GM23338 (cell line): ENCODE measurements at regions not wholly inside any gene's neighbourhood (a gene's known extent, or its start where the extent isn't known, plus 50 kb on each side); places are given as distances from the start of the nearest gene placed in this dataset.

Experiments used
- ATAC-seq: fragments of 200-7000 bp; cut with Tn5 transposase; 3 replicates; pipeline ENCODE4 v1.9.1; 2020
- DNase-seq: peaks from one replicate; pipeline ENCODE4 v3.0.0-alpha.2; 2015; ENCODE audit warnings: low spot score
- H2AFZ ChIP-seq: fragments of 200-600 bp; sonication (generic); 2 replicates; pipeline ENCODE4 v1.8.0; 2016; ENCODE audit warnings: antibody characterized with exemption, mild to moderate bottlenecking, moderate library complexity
- H3F3A ChIP-seq: fragments of 200-600 bp; sonication (generic); replicated peaks from 2 replicates; pipeline ENCODE4 v1.8.0; 2017; ENCODE audit warnings: antibody characterized with exemption, mixed run types, low read depth
- H3K27ac ChIP-seq: fragments of 200-600 bp; sonication (generic); 2 replicates; pipeline ENCODE4 v1.6.1; 2016; ENCODE audit warnings: low read depth
- H3K27me3 ChIP-seq: fragments of 200-600 bp; sonication (generic); 2 replicates; pipeline ENCODE4 v1.8.0; 2016; ENCODE audit warnings: mild to moderate bottlenecking, mixed run types, moderate library complexity; ENCODE audit not compliant: insufficient read depth
- H3K36me3 ChIP-seq: fragments of 200-600 bp; sonication (generic); 2 replicates; pipeline ENCODE4 v1.8.0; 2016; ENCODE audit warnings: mild to moderate bottlenecking; ENCODE audit not compliant: insufficient read depth
- H3K4me1 ChIP-seq: fragments of 200-600 bp; sonication (generic); 2 replicates; pipeline ENCODE4 v1.8.0; 2016; ENCODE audit warnings: mild to moderate bottlenecking, moderate library complexity; ENCODE audit not compliant: insufficient read depth
- H3K4me2 ChIP-seq: fragments of 200-600 bp; sonication (generic); 2 replicates; pipeline ENCODE4 v1.7.1; 2017; ENCODE audit warnings: mixed run types
- H3K4me3 ChIP-seq: fragments of 200-600 bp; sonication (generic); 2 replicates; pipeline ENCODE4 v1.6.1; 2016; ENCODE audit warnings: mixed run types
- H3K79me2 ChIP-seq: fragments of 200-600 bp; sonication (generic); replicated peaks from 2 replicates; pipeline ENCODE4 v1.8.0; 2017; ENCODE audit warnings: mild to moderate bottlenecking; ENCODE audit not compliant: insufficient read depth
- H3K9me2 ChIP-seq: fragments of 200-600 bp; sonication (generic); 2 replicates; pipeline ENCODE4 v1.8.0; 2017; ENCODE audit not compliant: insufficient read depth
- H4K20me1 ChIP-seq: fragments of 200-600 bp; sonication (generic); replicated peaks from 2 replicates; pipeline ENCODE4 v1.8.0; 2017; ENCODE audit warnings: mild to moderate bottlenecking; ENCODE audit not compliant: insufficient read depth
- H3K27ac Mint-ChIP-seq: 2 replicates; pipeline ENCODE4 v1.8.0; 2020; ENCODE audit warnings: inconsistent platforms, mild to moderate bottlenecking, moderate library complexity, mixed read lengths
- H3K27me3 Mint-ChIP-seq: 3 replicates; pipeline ENCODE4 v1.8.0; 2022; ENCODE audit warnings: low read depth, mild to moderate bottlenecking, moderate library complexity, mixed read lengths, inconsistent platforms; ENCODE audit not compliant: insufficient read depth, poor library complexity
- H3K36me3 Mint-ChIP-seq: 3 replicates; pipeline ENCODE4 v1.8.0; 2021; ENCODE audit warnings: low read depth, mild to moderate bottlenecking, inconsistent platforms, moderate library complexity, mixed read lengths
- H3K4me1 Mint-ChIP-seq: 3 replicates; pipeline ENCODE4 v1.8.0; 2020; ENCODE audit warnings: mild to moderate bottlenecking, inconsistent platforms, mixed read lengths
- H3K4me3 Mint-ChIP-seq: 3 replicates; pipeline ENCODE4 v1.8.0; 2021; ENCODE audit warnings: moderate library complexity, mild to moderate bottlenecking, inconsistent platforms, mixed read lengths
- H3K9me3 Mint-ChIP-seq: 3 replicates; pipeline ENCODE4 v1.8.0; 2020; ENCODE audit warnings: moderate library complexity, mild to moderate bottlenecking, inconsistent platforms, mixed read lengths
- CREB1 ChIP-seq: fragments of 250-450 bp; sonication (Bioruptor Pico); IDR thresholded peaks from 2 replicates; pipeline ENCODE4 v1.5.0; 2020; ENCODE audit warnings: low read depth, mild to moderate bottlenecking, moderate library complexity
- CTCF ChIP-seq, 2 experiments: fragments of 200-600 bp in 1 of 2; sonication (generic) in 1 of 2; conservative IDR thresholded peaks; 2 replicates each; pipeline versions ENCODE4 v1.5.1 to v1.6.1; 2016 to 2017; ENCODE audit warnings: antibody characterized with exemption in 2 of 2, low read depth in 2 of 2, mild to moderate bottlenecking in 2 of 2, moderate library complexity in 1 of 2
- EZH2 ChIP-seq: fragments of 200-600 bp; sonication (generic); IDR thresholded peaks from one replicate; pipeline ENCODE4 v1.8.0; 2017; ENCODE audit warnings: antibody characterized with exemption, mild to moderate bottlenecking, low read depth; ENCODE audit not compliant: unreplicated experiment
- EZH2phosphoT487 ChIP-seq: fragments of 200-600 bp; sonication (generic); IDR thresholded peaks from one replicate; pipeline ENCODE4 v1.8.1; 2018; ENCODE audit warnings: antibody characterized with exemption; ENCODE audit not compliant: unreplicated experiment
- JUNB ChIP-seq: IDR thresholded peaks from one replicate; pipeline ENCODE4 v1.6.1; 2016; ENCODE audit warnings: antibody characterized with exemption; ENCODE audit not compliant: unreplicated experiment
- NANOG ChIP-seq: IDR thresholded peaks from 2 replicates; pipeline ENCODE4 v1.6.1; 2016; ENCODE audit warnings: antibody characterized with exemption, borderline replicate concordance
- REST ChIP-seq: IDR thresholded peaks from one replicate; pipeline ENCODE4 v1.6.1; 2018; ENCODE audit warnings: antibody characterized with exemption; ENCODE audit not compliant: unreplicated experiment
- STAT1 ChIP-seq: IDR thresholded peaks from one replicate; pipeline ENCODE4 v1.6.1; 2016; ENCODE audit warnings: antibody characterized with exemption; ENCODE audit not compliant: unreplicated experiment
- ZNF331 ChIP-seq: fragments of 250-450 bp; sonication (Bioruptor Pico); IDR thresholded peaks from 2 replicates; pipeline ENCODE4 v1.5.0; 2020; ENCODE audit warnings: low read depth, mild to moderate bottlenecking, moderate library complexity
- ZNF462 ChIP-seq: fragments of 250-450 bp; sonication (Bioruptor Pico); IDR thresholded peaks from 2 replicates; pipeline ENCODE4 v1.5.0; 2020; ENCODE audit warnings: mild to moderate bottlenecking, moderate library complexity

GRCh38 chr18:51463483-51464136, 266.1 kb upstream of the MEX3C start:
- H3K4me1 Mint-ChIP-seq: peaks cover 7% of the 10 kb centered on the region
- Histone ChIP-seq H3K27ac (no peak overlapping the region), H3K27me3 (no peaks in the 10 kb centered on the region), H3K4me2 (no peak overlapping the region), H3F3A (no peaks in the 10 kb centered on the region), H3K9me2 (no peaks in the 10 kb centered on the region; the same call in 1 of the 2 replicates), H3K36me3 (no peaks in the 10 kb centered on the region), H3K79me2 (no peaks in the 10 kb centered on the region), H3K4me3 (no peak overlapping the region), H2AFZ (no peak overlapping the region), H3K4me1 (peaks cover 10% of the 10 kb centered on the region; the same call in 1 of the 2 replicates), H4K20me1 (no peaks in the 10 kb centered on the region)
- no peak for TF ChIP-seq STAT1
- DNase-seq (no peak), ATAC-seq (no peak)
- H3K27ac Mint-ChIP-seq: no peak overlapping the region
- no peaks in the 10 kb centered on the region for H3K9me3 Mint-ChIP-seq
- 0 out of 3 replicates have a peak, but pooled peaks cover 2% of the 10 kb centered on the region for H3K36me3 Mint-ChIP-seq
- no peak overlapping the region for H3K4me3 Mint-ChIP-seq
- peaks cover 2% of the 10 kb centered on the region for H3K27me3 Mint-ChIP-seq

GRCh38 chr18:51478908-51479307, 281.4 kb upstream of the MEX3C start:
- Histone ChIP-seq H3K27ac (no peak overlapping the region), H3K79me2 (no peaks in the 10 kb centered on the region), H3K4me1 (peaks cover 12% of the 10 kb centered on the region), H2AFZ (no peak overlapping the region), H3K9me2 (peaks cover 10% of the 10 kb centered on the region; the same call in 1 of the 2 replicates), H3K4me3 (no peak overlapping the region), H3F3A (no peaks in the 10 kb centered on the region), H3K36me3 (no peaks in the 10 kb centered on the region), H3K4me2 (no peak overlapping the region), H3K27me3 (no peaks in the 10 kb centered on the region), H4K20me1 (no peaks in the 10 kb centered on the region)
- no peak for ATAC-seq
- Mint-ChIP-seq H3K36me3 (no peaks in the 10 kb centered on the region; the same call in 2 of the 3 replicates), H3K27me3 (no peaks in the 10 kb centered on the region), H3K27ac (no peak overlapping the region), H3K4me1 (peaks cover 8% of the 10 kb centered on the region), H3K9me3 (0 out of 3 replicates have a peak, but pooled peaks cover 8% of the 10 kb centered on the region), H3K4me3 (no peak overlapping the region)
- no peak for DNase-seq
- TF ChIP-seq NANOG: no peak
- no peak for TF ChIP-seq JUNB
- TF ChIP-seq ZNF462: no peak
- no peak for TF ChIP-seq REST
- no peak for TF ChIP-seq EZH2phosphoT487
- no peak for TF ChIP-seq ZNF331 (CRISPR knock-in tag)
- TF ChIP-seq CTCF (conservative IDR thresholded peaks at IDR 0.05; ENCODE audit: low read depth in 2 of 2): no peak
- TF ChIP-seq CREB1 (CRISPR knock-in tag): no peak
- TF ChIP-seq STAT1: no peak
- no peak for TF ChIP-seq EZH2
